Activated naive CD4-positive, alpha-beta T cell treated with anti-CD3 and anti-CD28 coated beads, Interleukin-2, amount 10 ng/mL, durations not matched to agents 7 days and 5 days (primary cell): ENCODE measurements at regions not wholly inside any gene's neighbourhood (a gene's known extent, or its start where the extent isn't known, plus 50 kb on each side); places are given as distances from the start of the nearest gene placed in this dataset.
"Not testable (repeated sequence)": the region's sequence is repeated elsewhere in the genome, so short reads cannot be mapped to it uniquely, and the experiment has no call there.

Experiments
- CTCF ChIA-PET: fragments of 350-600 bp; sonication (Branson Sonifier 250); formaldehyde crosslinking; loops from one replicate; lab custom pipeline; 2021; ENCODE audit warnings: antibody characterized with exemption; lab: Charles Lee
- DNase-seq: peaks from one replicate; pipeline ENCODE4 v3.0.0-alpha.2; 2020
- H3K27ac Mint-ChIP-seq: one replicate; pipeline ENCODE4 v1.8.0; 2021; ENCODE audit warnings: mild to moderate bottlenecking, moderate library complexity, mixed read lengths
- H3K27me3 Mint-ChIP-seq: one replicate; pipeline ENCODE4 v1.8.0; 2021; ENCODE audit warnings: mild to moderate bottlenecking, mixed read lengths
- H3K36me3 Mint-ChIP-seq: one replicate; pipeline ENCODE4 v1.8.0; 2021; ENCODE audit warnings: mixed read lengths
- H3K4me1 Mint-ChIP-seq: one replicate; pipeline ENCODE4 v1.8.0; 2021; ENCODE audit warnings: mixed read lengths
- H3K4me3 Mint-ChIP-seq: one replicate; pipeline ENCODE4 v1.8.0; 2021; ENCODE audit warnings: mild to moderate bottlenecking, moderate library complexity, mixed read lengths
- H3K9me3 Mint-ChIP-seq: one replicate; pipeline ENCODE4 v1.8.0; 2021; ENCODE audit warnings: mixed read lengths

- H3K4me3 Mint-ChIP-seq, H3K4me1 Mint-ChIP-seq, H3K27ac Mint-ChIP-seq, H3K9me3 Mint-ChIP-seq, CTCF ChIA-PET, H3K36me3 Mint-ChIP-seq, DNase-seq: not testable (repeated sequence)
- peaks cover 11% of the 10 kb centered on the region for H3K27me3 Mint-ChIP-seq
Measured at GRCh38 chr4:3625286-3625875, 93.2 kb upstream of the LRPAP1 start.

DNA sequence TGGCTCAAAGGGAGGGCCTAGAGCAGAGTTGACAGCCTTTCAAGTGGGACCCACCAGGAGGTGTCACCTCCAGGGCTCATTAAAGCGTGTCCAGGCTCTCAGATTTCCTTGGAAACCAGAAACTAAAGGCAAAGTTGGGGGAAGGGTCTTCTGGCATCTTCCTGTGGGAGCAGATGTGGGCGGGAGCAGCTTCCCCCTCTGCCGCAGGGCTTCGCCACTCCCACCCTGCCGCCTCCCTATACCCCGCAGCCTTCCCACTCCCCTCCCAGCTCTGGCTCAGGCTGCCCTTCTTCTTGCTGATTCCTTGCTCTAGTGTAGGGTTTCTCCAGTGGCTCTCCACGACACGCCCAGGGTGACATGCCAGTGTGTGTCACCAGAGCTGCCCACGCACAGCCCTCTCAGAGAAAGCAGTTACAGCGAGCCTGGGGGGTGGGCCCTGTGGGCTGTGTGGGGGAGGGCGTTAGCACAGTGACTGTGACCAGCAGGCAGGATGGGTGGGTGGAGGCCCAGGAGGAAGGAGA lies 91.6 kb upstream of the LRPAP1 start:
- DNase-seq, H3K27ac Mint-ChIP-seq, H3K36me3 Mint-ChIP-seq, H3K9me3 Mint-ChIP-seq, H3K4me1 Mint-ChIP-seq, CTCF ChIA-PET, H3K4me3 Mint-ChIP-seq: not testable (repeated sequence)
- H3K27me3 Mint-ChIP-seq: peaks cover 14% of the 10 kb centered on the region

- Mint-ChIP-seq H3K27me3 (peaks cover 20% of the 10 kb centered on the region), H3K36me3 (no peaks in the 10 kb centered on the region), H3K9me3 (no peaks in the 10 kb centered on the region), H3K4me3 (no peak overlapping the region), H3K4me1 (no peaks in the 10 kb centered on the region), H3K27ac (no peak overlapping the region)
- CTCF ChIA-PET: no interaction called here
- DNase-seq: no peak
Measured at GRCh38 chr4:3623106-3623505, 90.9 kb upstream of the LRPAP1 start.

- DNase-seq, H3K9me3 Mint-ChIP-seq, H3K27ac Mint-ChIP-seq, H3K36me3 Mint-ChIP-seq, H3K4me1 Mint-ChIP-seq, H3K4me3 Mint-ChIP-seq: not testable (repeated sequence)
- CTCF ChIA-PET: interaction anchor here (0.6 kb wide), 1 partner anchor 166 kb away, joined by 3 read pairs; no protein-coding TSS in a partner anchor
- peaks cover 23% of the 10 kb centered on the region for H3K27me3 Mint-ChIP-seq
Measured at GRCh38 chr4:3620365-3620764, 88.1 kb upstream of the LRPAP1 start.

DNA sequence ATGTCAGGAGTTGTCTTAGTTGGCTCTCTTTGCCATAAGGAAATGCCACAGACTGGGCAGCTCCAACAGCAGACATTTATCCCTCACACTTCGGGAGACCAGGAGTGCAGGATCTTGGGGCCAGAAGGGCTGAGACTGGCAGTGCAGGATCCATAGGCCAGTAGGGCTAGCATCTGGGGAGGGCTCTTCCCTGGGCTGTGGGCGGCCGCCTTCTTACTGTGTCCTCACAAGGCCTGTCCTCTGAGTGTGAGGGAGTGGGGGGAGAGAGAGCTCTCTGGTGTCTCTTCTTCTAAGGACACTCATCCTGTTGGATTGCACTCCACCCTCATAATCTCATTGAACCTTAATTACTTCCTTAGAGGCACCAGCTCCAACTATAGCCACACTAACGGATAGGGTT lies 87.5 kb upstream of the LRPAP1 start:
- H3K36me3 Mint-ChIP-seq, H3K9me3 Mint-ChIP-seq, H3K4me3 Mint-ChIP-seq, H3K4me1 Mint-ChIP-seq, DNase-seq, H3K27ac Mint-ChIP-seq, CTCF ChIA-PET: not testable (repeated sequence)
- H3K27me3 Mint-ChIP-seq: peaks cover 23% of the 10 kb centered on the region

GRCh38 chr4:3618341-3618740 lies 86.1 kb upstream of the LRPAP1 start:
- peaks cover 16% of the 10 kb centered on the region for H3K27me3 Mint-ChIP-seq
- H3K9me3 Mint-ChIP-seq, H3K4me1 Mint-ChIP-seq, DNase-seq, CTCF ChIA-PET, H3K27ac Mint-ChIP-seq, H3K4me3 Mint-ChIP-seq, H3K36me3 Mint-ChIP-seq: not testable (repeated sequence)

GRCh38 chr4:3615386-3616286 lies 83.4 kb upstream of the LRPAP1 start:
- DNase-seq: no peak
- CTCF ChIA-PET: no interaction called here
- no peak overlapping the region for H3K27ac Mint-ChIP-seq
- H3K4me3 Mint-ChIP-seq: no peak overlapping the region
- H3K36me3 Mint-ChIP-seq: no peaks in the 10 kb centered on the region
- peaks cover 12% of the 10 kb centered on the region for H3K27me3 Mint-ChIP-seq
- peaks cover 20% of the 10 kb centered on the region for H3K9me3 Mint-ChIP-seq
- no peaks in the 10 kb centered on the region for H3K4me1 Mint-ChIP-seq

DNA sequence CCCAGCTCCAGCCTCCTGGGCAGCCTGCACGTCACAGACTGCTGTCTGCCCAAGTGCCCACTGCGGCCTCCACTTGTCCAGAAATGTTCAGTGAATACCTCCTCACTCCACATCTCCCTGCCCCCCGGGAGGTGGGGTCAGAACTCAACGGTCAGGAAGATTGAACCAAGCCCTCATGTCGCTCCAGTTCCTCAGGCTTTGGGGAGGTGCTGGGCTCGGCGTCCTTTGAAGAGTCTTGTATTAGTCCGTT lies 82.4 kb upstream of the LRPAP1 start:
- Mint-ChIP-seq H3K4me1 (no peaks in the 10 kb centered on the region), H3K9me3 (peaks cover 24% of the 10 kb centered on the region), H3K4me3 (no peak overlapping the region), H3K27ac (no peak overlapping the region), H3K27me3 (peaks cover 12% of the 10 kb centered on the region), H3K36me3 (no peaks in the 10 kb centered on the region)
- CTCF ChIA-PET: no interaction called here
- no peak for DNase-seq

DNA sequence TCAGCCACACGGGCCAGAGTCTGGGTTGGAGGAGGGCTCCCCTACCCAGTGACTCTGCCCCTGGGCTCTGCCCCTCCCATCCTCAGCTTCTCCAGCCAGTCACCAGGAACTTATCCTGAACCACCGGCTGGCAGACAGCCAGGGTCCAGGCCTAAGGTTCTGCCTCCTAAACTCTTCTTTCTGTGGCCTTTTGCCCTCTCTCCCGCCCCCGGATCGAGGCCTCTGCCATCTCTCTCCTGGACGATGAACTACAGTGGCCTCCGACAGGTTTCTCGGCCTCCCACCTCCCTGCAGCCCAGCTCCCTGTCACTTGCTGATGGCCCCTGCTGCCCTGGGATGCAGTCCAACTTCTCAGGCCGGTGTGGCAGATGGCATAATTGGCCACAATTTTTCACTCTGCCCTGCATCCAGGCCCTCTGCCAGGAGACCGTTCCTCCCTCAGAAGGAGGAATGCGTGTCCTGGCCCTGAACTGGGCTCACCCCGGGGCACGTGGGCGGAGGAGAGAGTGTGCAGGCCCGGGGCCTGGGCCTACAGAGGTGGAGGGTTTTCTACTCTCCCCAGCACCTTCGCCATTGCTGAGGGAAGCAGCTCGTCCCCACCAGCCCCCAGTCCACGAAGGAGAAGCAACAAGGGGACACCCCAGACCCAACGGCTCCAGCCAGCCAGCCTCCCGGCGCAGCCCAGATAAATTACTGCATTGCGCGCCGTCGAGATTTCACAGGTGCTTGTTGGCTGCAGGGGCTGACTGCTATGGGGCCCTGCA lies 81.9 kb upstream of the LRPAP1 start:
- DNase-seq: no peak
- Mint-ChIP-seq H3K9me3 (peaks cover 26% of the 10 kb centered on the region), H3K27me3 (peaks cover 11% of the 10 kb centered on the region), H3K27ac (no peak overlapping the region), H3K4me1 (no peaks in the 10 kb centered on the region), H3K4me3 (no peak overlapping the region), H3K36me3 (no peaks in the 10 kb centered on the region)
- CTCF ChIA-PET: no interaction called here

GRCh38 chr4:3612934-3613333 lies 80.7 kb upstream of the LRPAP1 start:
- CTCF ChIA-PET: no interaction called here
- Mint-ChIP-seq H3K4me1 (no peaks in the 10 kb centered on the region), H3K36me3 (no peaks in the 10 kb centered on the region), H3K27ac (no peak overlapping the region), H3K9me3 (peaks cover 28% of the 10 kb centered on the region), H3K4me3 (no peak overlapping the region), H3K27me3 (peaks cover 3% of the 10 kb centered on the region)
- no peak for DNase-seq

GRCh38 chr4:3612281-3612680 lies 80.1 kb upstream of the LRPAP1 start:
- DNase-seq: no peak
- CTCF ChIA-PET: no interaction called here
- H3K27me3 Mint-ChIP-seq: no peaks in the 10 kb centered on the region
- H3K36me3 Mint-ChIP-seq: no peaks in the 10 kb centered on the region
- peaks cover 28% of the 10 kb centered on the region for H3K9me3 Mint-ChIP-seq
- H3K27ac Mint-ChIP-seq: no peak overlapping the region
- no peak overlapping the region for H3K4me3 Mint-ChIP-seq
- no peaks in the 10 kb centered on the region for H3K4me1 Mint-ChIP-seq

DNA sequence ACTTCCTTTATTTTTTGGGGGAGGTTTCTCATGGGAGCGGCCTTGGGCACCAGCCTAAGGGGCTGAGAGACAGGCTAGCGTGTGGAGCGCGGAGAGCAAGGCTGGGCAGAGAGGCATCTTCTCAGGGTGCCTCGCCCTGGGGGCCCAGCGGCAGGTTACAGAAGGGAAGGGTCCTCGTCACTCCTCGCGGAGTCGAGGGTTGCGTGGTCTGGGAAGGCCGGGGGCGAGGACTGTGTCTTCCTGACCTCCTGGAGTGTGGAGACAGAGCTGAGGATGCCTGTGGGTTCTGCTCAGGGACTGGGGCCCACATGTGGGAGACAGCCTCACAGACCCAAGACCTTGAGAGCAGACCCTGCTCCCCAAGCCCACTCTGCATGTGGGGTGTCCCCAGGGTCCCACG lies 79.6 kb upstream of the LRPAP1 start:
- H3K4me3 Mint-ChIP-seq: no peak overlapping the region
- no peaks in the 10 kb centered on the region for H3K36me3 Mint-ChIP-seq
- no peaks in the 10 kb centered on the region for H3K4me1 Mint-ChIP-seq
- H3K9me3 Mint-ChIP-seq: peaks cover 28% of the 10 kb centered on the region
- H3K27me3 Mint-ChIP-seq: no peaks in the 10 kb centered on the region
- CTCF ChIA-PET: no interaction called here
- DNase-seq: no peak
- H3K27ac Mint-ChIP-seq: no peak overlapping the region

DNA sequence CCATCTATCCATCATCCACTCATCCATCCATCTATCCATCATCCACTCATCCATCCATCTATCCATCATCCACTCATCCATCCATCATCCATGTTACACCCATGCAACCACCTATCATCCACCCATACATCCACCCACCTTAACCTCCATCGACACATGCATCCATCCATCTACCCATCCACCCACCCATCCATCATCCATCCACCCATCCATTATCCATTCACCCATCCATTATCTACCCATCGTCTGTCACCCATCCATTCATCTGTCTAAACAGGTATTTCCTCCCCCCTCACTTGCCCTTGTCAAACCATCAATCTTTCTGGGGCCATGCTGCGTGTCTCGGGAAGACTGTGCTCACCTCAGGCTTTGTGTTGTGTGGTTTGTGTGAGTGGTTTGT lies 78.6 kb upstream of the LRPAP1 start:
- not testable (repeated sequence) for H3K36me3 Mint-ChIP-seq, DNase-seq

DNA sequence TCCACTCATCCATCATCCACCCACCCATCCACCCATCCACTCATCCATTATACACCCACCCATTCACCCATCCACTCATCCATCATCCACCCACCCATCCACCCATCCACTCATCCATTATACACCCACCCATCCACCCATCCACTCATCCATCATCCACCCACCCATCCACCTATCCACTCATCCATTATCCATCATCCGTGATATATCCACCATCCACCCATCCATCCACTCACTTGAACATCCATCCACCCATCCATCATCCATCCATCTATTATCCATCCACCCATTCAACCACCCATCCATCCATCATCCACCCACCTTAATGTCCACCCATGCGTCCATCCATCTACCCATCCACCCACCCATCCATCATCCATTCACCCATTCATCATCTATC lies 77.7 kb upstream of the LRPAP1 start:
- H3K4me1 Mint-ChIP-seq, CTCF ChIA-PET, DNase-seq, H3K27ac Mint-ChIP-seq, H3K36me3 Mint-ChIP-seq, H3K27me3 Mint-ChIP-seq, H3K4me3 Mint-ChIP-seq: not testable (repeated sequence)
- H3K9me3 Mint-ChIP-seq: peaks cover 30% of the 10 kb centered on the region

More for the DNA sequence above, 78.6 kb upstream of the LRPAP1 start:
- H3K4me1 Mint-ChIP-seq, H3K27ac Mint-ChIP-seq, CTCF ChIA-PET, H3K27me3 Mint-ChIP-seq, H3K4me3 Mint-ChIP-seq: not testable (repeated sequence)
- H3K9me3 Mint-ChIP-seq: peaks cover 28% of the 10 kb centered on the region
